Endothelial cell of umbilical vein (primary cell): ENCODE measurements at regions not wholly inside any gene's neighbourhood (a gene's known extent, or its start where the extent isn't known, plus 50 kb on each side); places are given as distances from the start of the nearest gene placed in this dataset.

ENCODE experiments used
- BruUV-seq: library from RNA; stranded (reverse); fragments of 400-500 nt; replicated peaks from 2 replicates; lab custom pipeline; 2021; lab: Mats Ljungman, UMichigan
- CTCF ChIA-PET: fragments of 300-600, 350-600 bp; sonication (Branson Sonifier 250); formaldehyde crosslinking; loops from one replicate; lab custom pipeline; 2021; ENCODE audit warnings: antibody characterized with exemption, inconsistent platforms; lab: Charles Lee
- POLR2A ChIA-PET: fragments of 300-600, 350-600 bp; sonication (Branson Sonifier 250); formaldehyde crosslinking; loops from one replicate; lab custom pipeline; 2021; ENCODE audit warnings: antibody characterized with exemption, inconsistent platforms; lab: Charles Lee
- DNase-seq: peaks from one replicate; pipeline ENCODE4 v3.0.0-alpha.2; 2011; ENCODE audit warnings: low read depth, low spot score
- FAIRE-seq: peaks from 2 replicates; lab custom pipeline; 2011; peaks lifted over from hg19 to GRCh38; lab: Jason Lieb, UNC
- H2AFZ ChIP-seq: 2 replicates; pipeline ENCODE4 v1.6.0; 2012; ENCODE audit warnings: low read depth, low read length, control low read depth, inconsistent platforms
- H3K27ac ChIP-seq: 2 replicates; pipeline ENCODE4 v1.5.1; 2011; ENCODE audit warnings: low read depth, mild to moderate bottlenecking, control low read depth, low read length, moderate library complexity; ENCODE audit not compliant: insufficient read depth
- H3K27me3 ChIP-seq, 2 experiments: 2 replicates each; pipeline versions ENCODE4 v1.6.0 to v1.6.1; 2011; ENCODE audit warnings: low read length in 2 of 2, mixed read lengths in 1 of 2; ENCODE audit not compliant: control insufficient read depth in 2 of 2, insufficient read depth in 2 of 2
- H3K36me3 ChIP-seq, 2 experiments: 2 replicates in 1 of 2; 3 replicates in 1 of 2; pipeline ENCODE4 v1.5.1; 2011; ENCODE audit warnings: low read length in 2 of 2, mild to moderate bottlenecking in 1 of 2, moderate library complexity in 1 of 2; ENCODE audit not compliant: control insufficient read depth in 2 of 2, insufficient read depth in 2 of 2; ENCODE audit errors: extremely low read depth in 1 of 2
- H3K4me1 ChIP-seq: 3 replicates; pipeline ENCODE4 v1.5.1; 2011; ENCODE audit warnings: mild to moderate bottlenecking, low read length; ENCODE audit not compliant: control insufficient read depth, insufficient read depth; ENCODE audit errors: extremely low read depth
- H3K4me2 ChIP-seq: 2 replicates; pipeline ENCODE4 v1.6.1; 2011; ENCODE audit warnings: low read length, control low read depth, mixed read lengths; ENCODE audit not compliant: insufficient read depth
- H3K4me3 ChIP-seq, 3 experiments: fragments of 200-600 bp in 1 of 3; sonication (generic), shearing (Covaris generic) in 1 of 3; replicated peaks in 1 of 3; 2 replicates each; pipeline ENCODE4 v1.5.1; 2011 to 2016; ENCODE audit warnings: control low read depth in 3 of 3, low read length in 3 of 3, mild to moderate bottlenecking in 2 of 3, inconsistent platforms in 1 of 3, low read depth in 1 of 3, moderate library complexity in 1 of 3; ENCODE audit not compliant: insufficient read depth in 1 of 3
- H3K79me2 ChIP-seq: 2 replicates; pipeline ENCODE4 v1.6.0; 2012; ENCODE audit warnings: low read length, inconsistent platforms; ENCODE audit not compliant: control insufficient read depth, insufficient read depth
- H3K9ac ChIP-seq: replicated peaks from 2 replicates; pipeline ENCODE3; 2011; ENCODE audit warnings: low read length, control low read depth; ENCODE audit not compliant: insufficient read depth; ENCODE audit errors: extremely low read depth
- H3K9me1 ChIP-seq: replicated peaks from 3 replicates; pipeline ENCODE4 v1.6.0; 2011; ENCODE audit warnings: mild to moderate bottlenecking, low read length; ENCODE audit not compliant: control insufficient read depth, insufficient read depth; ENCODE audit errors: extremely low read depth
- H3K9me3 ChIP-seq: replicated peaks from 2 replicates; pipeline ENCODE4 v1.5.1; 2012; ENCODE audit warnings: low read length, inconsistent platforms; ENCODE audit not compliant: control insufficient read depth, insufficient read depth
- H4K20me1 ChIP-seq: replicated peaks from 2 replicates; pipeline ENCODE3; 2011; ENCODE audit warnings: mild to moderate bottlenecking, low read length; ENCODE audit not compliant: control insufficient read depth, insufficient read depth; ENCODE audit errors: extremely low read depth
- EZH2 ChIP-seq: IDR thresholded peaks from 2 replicates; pipeline ENCODE4 v1.6.1; 2012; ENCODE audit warnings: borderline replicate concordance, low read depth, mild to moderate bottlenecking, moderate library complexity, low read length, inconsistent platforms; ENCODE audit not compliant: severe bottlenecking
- FOS ChIP-seq: IDR thresholded peaks from 2 replicates; pipeline ENCODE4 v1.6.1; 2011; ENCODE audit warnings: mild to moderate bottlenecking, low read length, moderate library complexity, borderline replicate concordance; ENCODE audit not compliant: insufficient read depth
- JUN ChIP-seq: IDR thresholded peaks from 2 replicates; pipeline ENCODE4 v1.6.1; 2011; ENCODE audit warnings: borderline replicate concordance, low read depth; ENCODE audit not compliant: insufficient read length, insufficient read depth
- MYC ChIP-seq: IDR thresholded peaks from one replicate; pipeline ENCODE4 v1.6.1; 2011; ENCODE audit warnings: mild to moderate bottlenecking, low read depth, low read length
- POLR2A ChIP-seq: IDR thresholded peaks from 2 replicates; pipeline ENCODE4 v1.6.1; 2012; ENCODE audit warnings: low read depth, mild to moderate bottlenecking, control low read depth, low read length
- POLR2AphosphoS5 ChIP-seq: IDR thresholded peaks from 2 replicates; pipeline ENCODE4 v1.6.1; 2012; ENCODE audit warnings: low read depth, mild to moderate bottlenecking, control low read depth, low read length, moderate library complexity; ENCODE audit not compliant: insufficient read depth
- dilution Hi-C: fragments of 300-500 bp; cut with MboI; formaldehyde crosslinking; loops from one replicate; pipeline ENCODE4 v1.15.0; 2019; ENCODE audit warnings: low sequenced_read_pairs; ENCODE audit not compliant: extremely low pct_ligation_motif_present
- intact Hi-C: fragments of 100-400 bp; cut with micrococcal nuclease; formaldehyde crosslinking; loops from one replicate; pipeline ENCODE4 v1.10.0; 2022
- TF ChIP-seq, protein P1 (sequence below): IDR thresholded peaks from 2 replicates; pipeline ENCODE4 v1.6.1; 2011; ENCODE audit not compliant: insufficient read depth, insufficient read length

DNA sequence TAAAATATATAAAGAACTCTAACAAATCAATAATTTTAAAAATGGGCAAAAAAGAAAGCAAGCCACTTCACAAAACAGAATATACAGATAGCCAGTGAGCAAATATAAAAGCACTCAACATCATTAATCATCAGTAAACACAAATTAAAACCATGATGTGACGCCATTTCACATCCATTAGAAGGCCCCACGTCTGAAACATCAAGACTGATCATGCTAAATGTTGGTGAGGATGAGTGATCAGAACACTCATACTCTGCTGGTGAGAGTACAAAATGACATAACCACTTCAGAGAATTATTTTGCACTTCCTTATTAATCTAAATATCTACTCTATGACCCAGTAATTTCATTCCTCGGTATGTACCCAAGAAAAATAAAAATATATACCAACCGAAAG is 512.2 kb upstream of the NR5A2 start:
- Histone ChIP-seq H3K79me2 (no peaks in the 10 kb centered on the region), H4K20me1 (no peaks in the 10 kb centered on the region), H3K27me3 (peaks cover 0 to 4% of the 10 kb centered on the region in 2 experiments), H3K4me1 (no peaks in the 10 kb centered on the region), H3K36me3 (no peaks in the 10 kb centered on the region), H2AFZ (no peak overlapping the region), H3K27ac (no peak overlapping the region), H3K9ac (no peak overlapping the region), H3K9me3 (no peaks in the 10 kb centered on the region), H3K4me3 (no peak overlapping the region), H3K4me2 (no peak overlapping the region), H3K9me1 (no peaks in the 10 kb centered on the region)
- CTCF ChIA-PET, result no interaction called here
- POLR2A ChIA-PET, result no interaction called here
- dilution Hi-C loops (no loop called here), intact Hi-C loops (no loop called here)
- TF ChIP-seq MYC (no peak), POLR2A (no peak), FOS (no peak), EZH2 (no peak), JUN (no peak), POLR2AphosphoS5 (no peak)
- TF ChIP-seq, protein P1, sequence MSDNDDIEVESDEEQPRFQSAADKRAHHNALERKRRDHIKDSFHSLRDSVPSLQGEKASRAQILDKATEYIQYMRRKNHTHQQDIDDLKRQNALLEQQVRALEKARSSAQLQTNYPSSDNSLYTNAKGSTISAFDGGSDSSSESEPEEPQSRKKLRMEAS, result no peak
- no TSS peak for BruUV-seq
- no peak for FAIRE-seq
- DNase-seq, result no peak

DNA sequence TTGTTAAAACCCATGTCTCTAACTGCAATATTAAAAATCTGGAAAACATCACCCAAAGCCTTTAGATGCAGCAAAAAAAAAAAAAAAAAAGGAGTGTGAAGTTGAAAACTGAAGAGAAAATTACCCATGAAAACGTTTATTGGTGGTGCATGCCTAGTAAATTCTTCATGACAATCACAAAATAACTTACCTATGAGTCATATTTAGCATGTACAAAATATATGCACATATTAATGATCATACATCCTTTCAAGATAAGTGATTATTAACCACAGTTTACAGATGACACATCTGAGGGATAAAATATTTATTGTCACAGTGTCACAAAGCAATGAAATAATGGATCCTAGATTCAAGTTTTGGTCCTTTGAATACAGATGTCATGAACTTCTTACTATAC is 505.2 kb upstream of the NR5A2 start:
- BruUV-seq, result no TSS peak
- H3K27ac ChIP-seq, result no peak overlapping the region
- POLR2A ChIA-PET, result no interaction called here
- H3K4me3 ChIP-seq, result no peak overlapping the region
- no peak overlapping the region for H3K4me2 ChIP-seq
- no peak overlapping the region for H3K9ac ChIP-seq
- H4K20me1 ChIP-seq, result no peaks in the 10 kb centered on the region
- H3K9me3 ChIP-seq, result no peaks in the 10 kb centered on the region
- intact Hi-C loops (no loop called here), dilution Hi-C loops (no loop called here)
- FAIRE-seq, result no peak
- H2AFZ ChIP-seq, result no peak overlapping the region
- CTCF ChIA-PET, result interaction anchor here (1.0 kb wide), 1 partner anchor 21 kb away, joined by 3 read pairs; no protein-coding TSS in a partner anchor
- H3K79me2 ChIP-seq, result no peaks in the 10 kb centered on the region
- H3K36me3 ChIP-seq, result no peaks in the 10 kb centered on the region
- no peaks in the 10 kb centered on the region for H3K4me1 ChIP-seq
- no peak for TF ChIP-seq EZH2
- TF ChIP-seq JUN, result peak; percentile 51
- H3K27me3 ChIP-seq, result peaks cover 0 to 4% of the 10 kb centered on the region in 2 experiments
- H3K9me1 ChIP-seq, result no peaks in the 10 kb centered on the region
- no peak for DNase-seq
